ENCODE measurements at regions not wholly inside any gene's neighbourhood (a gene's known extent, or its start where the extent isn't known, plus 50 kb on each side); places are given as distances from the start of the nearest gene placed in this dataset.

DNA sequence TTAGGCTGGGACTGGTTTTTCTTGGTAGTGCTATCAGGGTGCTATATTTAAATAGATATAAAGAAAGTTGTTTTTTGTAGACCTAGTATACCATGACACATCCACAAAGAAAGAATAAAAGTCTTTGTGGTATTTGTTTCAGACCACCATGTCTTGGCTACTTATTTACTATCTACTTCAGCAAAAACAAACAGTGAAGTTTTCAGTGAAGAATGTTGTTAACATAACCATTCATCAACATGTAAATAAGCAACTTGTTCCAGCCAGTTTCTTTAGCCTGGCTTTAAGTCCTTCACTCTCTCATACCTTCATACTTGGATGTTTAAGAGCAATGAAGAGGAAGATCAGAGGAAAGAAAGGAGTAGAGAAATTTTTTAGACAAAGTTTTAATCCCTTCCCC lies 624.1 kb downstream of the CD109 start:
- TF ChIP-seq, protein P1, sequence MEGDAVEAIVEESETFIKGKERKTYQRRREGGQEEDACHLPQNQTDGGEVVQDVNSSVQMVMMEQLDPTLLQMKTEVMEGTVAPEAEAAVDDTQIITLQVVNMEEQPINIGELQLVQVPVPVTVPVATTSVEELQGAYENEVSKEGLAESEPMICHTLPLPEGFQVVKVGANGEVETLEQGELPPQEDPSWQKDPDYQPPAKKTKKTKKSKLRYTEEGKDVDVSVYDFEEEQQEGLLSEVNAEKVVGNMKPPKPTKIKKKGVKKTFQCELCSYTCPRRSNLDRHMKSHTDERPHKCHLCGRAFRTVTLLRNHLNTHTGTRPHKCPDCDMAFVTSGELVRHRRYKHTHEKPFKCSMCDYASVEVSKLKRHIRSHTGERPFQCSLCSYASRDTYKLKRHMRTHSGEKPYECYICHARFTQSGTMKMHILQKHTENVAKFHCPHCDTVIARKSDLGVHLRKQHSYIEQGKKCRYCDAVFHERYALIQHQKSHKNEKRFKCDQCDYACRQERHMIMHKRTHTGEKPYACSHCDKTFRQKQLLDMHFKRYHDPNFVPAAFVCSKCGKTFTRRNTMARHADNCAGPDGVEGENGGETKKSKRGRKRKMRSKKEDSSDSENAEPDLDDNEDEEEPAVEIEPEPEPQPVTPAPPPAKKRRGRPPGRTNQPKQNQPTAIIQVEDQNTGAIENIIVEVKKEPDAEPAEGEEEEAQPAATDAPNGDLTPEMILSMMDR (conservative IDR thresholded peaks at IDR 0.05; ENCODE audit: low read depth, low read length): no peak
- TF ChIP-seq EZH2phosphoT487 (IDR thresholded peaks at IDR 0.05; ENCODE audit: borderline replicate concordance, low read length): no peak
- TF ChIP-seq EZH2 (IDR thresholded peaks at IDR 0.05; ENCODE audit: low read length, unreplicated experiment): no peak
